ENCODE measurements at regions not wholly inside any gene's neighbourhood (a gene's known extent, or its start where the extent isn't known, plus 50 kb on each side); places are given as distances from the start of the nearest gene placed in this dataset.

GRCh38 chr3:30523366-30523765 lies 83.0 kb upstream of the TGFBR2 start:
- TF ChIP-seq CTCF (IDR thresholded peaks at IDR 0.05) (no peak), POLR2A (IDR thresholded peaks at IDR 0.05) (no peak), POLR2AphosphoS5 (IDR thresholded peaks at IDR 0.05) (no peak)

Data from sigmoid colon (tissue), 4 donors.